Fibroblast of skin of left biceps (primary cell): ENCODE measurements at regions not wholly inside any gene's neighbourhood (a gene's known extent, or its start where the extent isn't known, plus 50 kb on each side); places are given as distances from the start of the nearest gene placed in this dataset.
"Not testable (repeated sequence)": the region's sequence is repeated elsewhere in the genome, so short reads cannot be mapped to it uniquely, and the experiment has no call there.

Experiments
- DNase-seq, 2 experiments: peaks; one replicate each; pipeline ENCODE4 v3.0.0-alpha.2; 2013; ENCODE audit warnings: low read depth in 2 of 2

DNA sequence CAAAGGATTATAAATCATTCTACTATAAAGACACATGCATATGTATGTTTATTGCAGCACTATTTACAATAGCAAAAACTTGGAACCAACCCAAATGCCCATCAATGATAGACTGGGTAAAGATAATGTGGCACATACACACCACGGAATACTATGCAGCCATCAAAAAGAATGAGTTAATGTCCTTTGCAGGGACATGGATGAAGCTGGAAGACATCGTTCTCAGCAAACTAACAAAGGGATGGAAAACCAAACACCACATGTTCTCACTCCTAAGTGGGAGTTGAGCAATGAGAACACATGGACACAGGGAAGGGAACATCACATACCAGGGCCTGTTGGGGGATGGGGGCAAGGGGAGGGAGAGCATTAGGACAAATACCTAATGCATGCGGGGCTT is 133.2 kb downstream of the ATXN3L start:
- DNase-seq, result not testable (repeated sequence)

GRCh38 chrX:13180807-13181206 is 136.4 kb upstream of the FAM9C start:
- no peak for DNase-seq

- no peak for DNase-seq
Observed at GRCh38 chrX:13179586-13179985, 135.2 kb upstream of the FAM9C start.

GRCh38 chrX:13179100-13179499 is 134.7 kb upstream of the FAM9C start:
- DNase-seq, result no peak

DNA sequence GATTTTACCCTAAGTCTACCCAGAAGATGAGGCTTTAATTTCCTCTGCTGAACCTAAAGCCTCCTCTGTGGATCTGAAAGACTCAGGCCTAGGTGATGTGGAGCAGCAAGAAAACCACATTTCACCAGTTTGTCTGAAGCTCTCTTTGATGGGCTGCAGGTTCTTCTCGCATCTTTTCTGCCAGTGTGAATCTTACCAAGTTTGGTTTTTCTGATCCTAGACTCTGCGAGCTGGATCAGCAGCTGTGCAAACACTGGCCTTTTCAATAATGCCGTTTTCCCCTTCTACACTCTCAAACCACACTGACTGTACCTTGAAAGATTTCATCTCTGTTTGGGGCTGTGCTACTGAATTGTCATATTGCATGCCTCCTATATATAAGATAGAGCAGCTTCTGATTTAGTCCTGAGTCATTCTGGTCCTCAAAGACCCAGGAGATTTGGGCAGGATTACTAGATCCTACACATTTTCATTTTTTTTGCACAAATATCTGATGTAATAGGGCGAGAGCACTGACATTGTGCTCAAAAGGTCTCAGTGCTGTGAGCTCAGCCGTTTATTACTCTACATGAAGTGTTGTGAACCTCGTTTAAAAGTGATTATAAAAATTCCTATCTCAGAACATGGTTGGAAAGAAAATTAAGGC is 133.6 kb upstream of the FAM9C start:
- DNase-seq, result no peak

DNA sequence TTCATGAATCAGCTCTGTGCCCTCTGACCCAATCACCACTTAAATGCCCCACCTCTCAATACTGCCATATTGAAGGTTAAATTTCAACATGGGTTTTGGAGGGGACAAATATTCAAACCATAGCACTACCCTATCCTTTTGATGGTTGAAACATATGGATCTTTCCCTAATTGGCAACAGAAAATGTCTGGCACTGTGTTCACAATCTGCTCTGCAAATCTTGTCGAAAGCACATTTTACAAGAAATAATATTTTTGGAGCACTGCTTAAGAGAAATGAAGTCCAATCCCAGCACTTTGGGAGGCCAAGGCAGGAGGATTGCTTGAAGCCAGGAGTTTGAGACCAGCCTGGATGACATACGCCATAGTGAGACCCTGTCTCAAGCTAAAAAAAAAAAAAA is 130.6 kb upstream of the FAM9C start:
- DNase-seq, result no peak

- DNase-seq, result no peak
Observed at GRCh38 chrX:13170966-13171558, 126.6 kb upstream of the FAM9C start.

- DNase-seq, result no peak
Observed at GRCh38 chrX:13169684-13170083, 125.3 kb upstream of the FAM9C start.

DNA sequence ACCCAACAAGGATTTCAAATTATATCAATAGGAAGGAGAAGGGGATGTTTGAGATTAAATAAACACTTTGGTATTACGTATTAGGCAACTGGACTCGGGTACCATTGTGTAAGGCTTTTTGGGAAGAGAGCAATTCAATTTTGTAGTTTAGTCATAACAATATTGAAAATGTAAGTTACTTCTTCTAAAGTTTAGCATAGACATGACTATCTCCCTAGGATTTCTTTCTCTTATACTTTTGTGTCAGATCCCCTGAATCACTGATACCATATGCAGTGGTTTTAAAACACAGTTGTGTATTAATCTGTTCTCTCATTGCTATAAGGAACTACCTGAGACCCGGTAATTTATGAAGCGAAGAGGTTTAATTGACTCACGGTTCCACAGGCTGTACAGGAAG is 123.8 kb upstream of the FAM9C start:
- DNase-seq, result no peak

- no peak for DNase-seq
Observed at GRCh38 chrX:13167481-13168231, 123.2 kb upstream of the FAM9C start.

DNA sequence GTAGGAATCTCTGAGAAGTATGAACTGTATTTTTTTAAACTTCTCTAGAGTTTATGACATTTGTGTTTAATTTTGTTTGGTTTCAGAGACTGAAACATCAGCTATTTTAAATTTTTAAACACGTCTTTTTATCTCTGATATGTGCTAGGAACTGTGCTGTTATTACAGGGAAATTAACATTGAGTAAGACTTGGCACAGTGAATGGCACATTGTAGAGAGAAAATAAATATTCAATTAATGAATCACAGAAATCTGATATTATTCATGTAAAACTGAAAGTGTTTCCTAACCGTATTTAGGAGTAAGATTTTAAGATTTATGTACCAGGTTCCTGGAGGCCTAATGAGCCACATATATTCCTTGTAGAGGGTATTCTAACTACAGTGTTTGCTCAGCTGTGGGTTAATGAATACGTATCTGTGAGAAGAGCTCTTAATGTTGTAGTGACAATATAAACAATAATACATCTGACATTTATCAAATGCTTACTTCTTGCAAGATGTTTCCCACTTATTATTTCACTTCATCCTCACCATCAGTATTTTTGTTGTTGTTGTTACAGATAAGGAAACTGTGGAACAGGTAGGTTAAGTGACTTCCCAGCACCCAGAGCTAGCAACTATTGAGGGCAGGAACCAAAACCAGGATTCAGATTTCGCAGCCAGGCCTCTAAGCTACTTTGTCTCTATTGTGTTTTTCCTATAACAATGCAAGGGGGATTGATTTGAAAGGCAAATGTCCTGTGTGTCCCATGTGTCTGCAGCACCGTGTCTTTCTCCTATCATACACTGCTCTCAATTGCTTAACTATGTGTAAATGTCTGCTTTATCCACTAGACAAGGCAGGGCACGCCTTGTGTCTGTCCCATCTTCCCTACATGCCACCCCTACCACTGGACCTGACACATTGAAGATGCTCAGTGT is 121.1 kb upstream of the FAM9C start:
- no peak for DNase-seq

- no peak for DNase-seq
Observed at GRCh38 chrX:13164611-13165010, 120.2 kb upstream of the FAM9C start.

GRCh38 chrX:13162772-13163410 is 118.5 kb upstream of the FAM9C start:
- DNase-seq, result no peak

GRCh38 chrX:13159886-13160285 is 115.5 kb upstream of the FAM9C start:
- DNase-seq, result no peak

DNA sequence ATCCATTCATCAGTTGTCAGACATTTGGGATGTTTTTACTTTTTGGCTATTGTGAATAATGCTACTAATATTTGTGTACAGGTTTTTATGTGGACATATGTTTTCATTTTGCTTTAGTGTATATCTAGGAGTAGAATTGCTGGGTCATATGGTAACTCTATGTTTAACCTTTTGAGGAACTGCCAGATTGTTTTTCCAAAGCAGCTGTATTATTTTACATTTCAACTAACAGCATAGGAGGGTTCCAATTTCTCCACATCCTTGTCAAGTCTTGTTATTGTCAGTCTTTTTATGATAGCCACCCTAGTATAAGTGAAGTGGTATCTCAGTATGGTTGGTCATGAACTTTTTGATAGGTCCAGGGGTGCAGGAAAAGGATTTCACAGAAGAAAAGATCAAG is 114.5 kb upstream of the FAM9C start:
- DNase-seq, result no peak

DNA sequence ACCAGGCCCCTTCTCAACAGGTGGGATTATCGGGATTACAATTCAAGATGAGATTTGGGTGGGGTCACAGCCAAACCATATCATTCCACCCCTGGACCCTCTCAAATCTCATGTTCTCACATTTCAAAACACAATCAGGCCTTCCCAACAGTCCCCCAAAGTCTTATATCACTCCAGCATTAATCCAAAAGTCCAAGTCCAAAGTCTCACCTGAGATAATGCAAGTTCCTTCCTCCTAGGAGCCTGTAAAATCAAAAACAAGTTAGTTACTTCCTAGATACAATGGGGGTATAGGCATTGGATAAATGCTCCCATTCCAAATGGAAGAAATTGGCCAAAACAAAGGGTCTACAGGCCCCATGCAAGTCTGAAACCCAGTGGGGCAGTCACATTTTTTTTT is 111.1 kb upstream of the FAM9C start:
- DNase-seq, result not testable (repeated sequence)

- DNase-seq, result no peak
Observed at GRCh38 chrX:13153796-13154195, 109.4 kb upstream of the FAM9C start.

DNA sequence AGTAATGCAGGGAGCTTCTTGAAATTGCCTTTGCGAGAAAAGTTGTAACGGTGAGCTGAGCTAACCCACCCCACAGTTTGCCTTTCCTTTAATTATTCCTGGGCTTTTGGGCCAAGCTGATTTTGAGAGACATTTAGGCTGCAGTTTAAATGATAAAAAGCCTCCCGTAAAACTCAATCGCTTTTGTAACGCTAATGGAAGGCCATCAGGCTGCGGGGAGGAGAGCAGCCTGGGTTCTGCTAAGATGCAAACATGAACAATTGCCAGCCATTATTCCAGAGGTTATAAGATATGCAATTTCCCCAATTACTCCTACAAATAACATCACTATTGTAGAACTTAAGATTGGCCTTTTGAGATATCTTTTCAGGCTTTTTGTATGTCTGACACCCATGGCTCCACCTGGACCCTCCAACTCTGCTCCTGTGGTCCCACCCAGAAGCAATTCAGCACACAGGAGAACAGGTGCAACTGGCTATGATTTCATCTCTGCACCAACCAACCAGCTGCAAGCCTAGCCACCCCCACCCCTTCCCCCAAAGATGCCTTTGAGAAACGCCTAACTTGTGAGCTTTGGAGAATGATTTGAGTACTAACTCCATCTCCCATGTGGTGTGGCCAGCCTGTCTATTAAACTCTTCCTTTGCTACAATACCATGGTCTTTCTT is 108.2 kb upstream of the FAM9C start:
- DNase-seq, result no peak

- no peak for DNase-seq
Observed at GRCh38 chrX:13151828-13152517, 107.6 kb upstream of the FAM9C start.

DNA sequence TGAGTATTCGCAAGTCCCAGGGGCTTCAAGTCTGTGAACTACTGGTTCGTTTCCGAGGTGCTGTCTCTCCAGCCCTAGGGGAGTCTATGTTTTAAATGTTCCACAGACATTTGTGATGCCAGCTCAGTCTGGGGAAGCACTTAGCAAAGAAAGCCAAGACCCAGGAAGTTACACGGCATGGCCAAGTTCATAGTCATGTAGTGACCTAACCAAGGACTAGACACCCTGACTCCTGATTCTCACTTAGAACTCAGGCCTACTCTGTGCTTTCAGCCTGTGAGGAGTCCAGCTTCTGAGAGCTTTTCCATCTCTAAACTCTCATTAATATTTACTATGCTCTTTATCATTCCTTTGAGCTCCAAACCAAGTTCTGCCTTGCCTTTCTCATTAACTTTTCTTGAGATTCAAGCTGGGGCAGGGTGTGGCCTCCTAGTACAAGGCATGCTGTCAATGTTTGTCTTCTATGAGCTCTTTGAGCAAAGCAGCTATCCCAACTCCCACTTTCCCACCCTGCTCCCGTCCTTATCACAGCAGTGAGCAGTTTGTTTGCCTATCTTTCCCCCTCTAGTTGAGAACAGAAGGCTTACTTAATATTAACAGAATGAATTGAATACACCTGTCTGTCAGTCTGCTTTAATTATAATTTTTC is 105.4 kb upstream of the FAM9C start:
- DNase-seq, result no peak
